DMS153 (cell line): ENCODE measurements at regions not wholly inside any gene's neighbourhood (a gene's known extent, or its start where the extent isn't known, plus 50 kb on each side); places are given as distances from the start of the nearest gene placed in this dataset.

ENCODE experiments used
- DNase-seq: peaks from one replicate; lab custom pipeline; 2025; lab: John Stamatoyannopoulos, UW

DNA sequence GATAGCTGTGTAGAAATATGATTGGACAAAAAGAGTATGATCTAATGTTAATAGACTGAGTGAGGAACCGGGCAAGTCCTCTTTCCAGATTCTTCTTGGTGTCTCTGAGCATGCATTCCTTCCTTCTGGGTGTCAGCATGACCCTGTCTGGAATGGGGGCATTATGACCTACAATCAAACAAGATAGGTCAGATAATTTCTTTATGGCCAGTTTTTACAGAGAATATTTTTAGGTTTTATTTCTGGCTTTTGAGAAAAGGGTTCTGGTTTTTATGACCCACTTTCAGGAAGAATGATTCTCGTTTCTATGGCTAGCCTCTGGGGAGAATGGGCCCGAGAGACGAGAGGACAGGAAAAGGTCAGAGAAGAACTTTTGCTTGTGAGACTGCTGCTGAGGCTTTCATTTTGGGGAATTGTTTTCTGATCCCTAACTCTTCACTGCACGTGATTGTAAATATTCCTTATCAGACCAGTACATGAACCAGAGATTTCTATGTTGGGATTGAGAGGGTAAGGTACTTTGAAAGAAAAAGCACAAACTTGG, 383.8 kb downstream of the AASDHPPT start:
- DNase-seq = no peak

DNA sequence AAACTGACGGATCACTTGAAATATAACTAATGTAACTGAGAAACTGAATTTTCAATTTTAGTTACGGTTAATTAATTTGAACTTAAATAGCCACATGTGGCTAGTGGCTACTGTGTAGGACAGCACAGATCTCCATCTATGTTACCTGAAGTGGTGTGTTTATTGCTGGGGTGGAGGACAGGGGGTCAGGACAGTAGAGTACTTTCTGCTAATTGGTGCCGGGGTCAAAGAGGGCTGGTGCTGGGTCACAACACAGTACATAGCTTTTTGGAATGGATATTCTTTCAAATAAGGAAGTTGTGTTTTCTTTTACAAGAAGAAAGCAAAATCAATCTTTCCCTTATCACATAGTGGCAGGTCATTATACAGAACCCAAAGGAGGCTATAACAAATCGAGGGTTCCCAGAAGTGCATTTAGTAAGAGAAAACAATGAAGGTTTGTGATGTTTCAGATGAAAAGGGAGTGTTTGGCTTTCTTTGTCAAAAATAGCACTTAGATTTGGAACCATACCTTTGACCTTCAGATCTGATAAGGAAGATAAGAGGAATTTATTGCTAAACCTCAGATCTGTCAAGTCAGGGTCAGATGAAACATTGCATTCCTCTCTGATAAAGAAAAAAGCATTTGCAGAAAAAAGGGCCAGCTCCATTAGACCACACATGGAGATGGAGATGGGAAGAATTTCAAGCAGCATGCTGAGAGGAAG, 384.5 kb downstream of the AASDHPPT start:
- DNase-seq = no peak

DNA sequence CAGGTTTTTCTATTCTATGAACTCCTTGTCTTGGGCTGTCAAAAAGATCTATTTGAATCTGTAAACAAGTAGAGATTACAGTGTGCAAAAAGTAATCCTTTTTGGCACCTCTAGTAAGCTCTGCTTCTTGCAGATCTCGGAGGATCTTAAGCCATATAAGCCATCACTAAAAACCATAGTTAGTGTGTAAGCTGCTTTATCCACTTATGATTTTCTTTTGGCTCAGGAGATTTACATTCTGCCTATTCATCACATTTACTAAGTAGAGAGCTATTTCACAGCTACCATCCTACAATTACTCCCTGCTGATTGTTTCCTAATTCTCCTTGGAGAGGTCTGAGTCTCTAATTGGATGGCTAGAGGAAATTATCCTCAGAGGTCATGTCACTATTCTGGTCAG, 385.7 kb downstream of the AASDHPPT start:
- DNase-seq = no peak

DNA sequence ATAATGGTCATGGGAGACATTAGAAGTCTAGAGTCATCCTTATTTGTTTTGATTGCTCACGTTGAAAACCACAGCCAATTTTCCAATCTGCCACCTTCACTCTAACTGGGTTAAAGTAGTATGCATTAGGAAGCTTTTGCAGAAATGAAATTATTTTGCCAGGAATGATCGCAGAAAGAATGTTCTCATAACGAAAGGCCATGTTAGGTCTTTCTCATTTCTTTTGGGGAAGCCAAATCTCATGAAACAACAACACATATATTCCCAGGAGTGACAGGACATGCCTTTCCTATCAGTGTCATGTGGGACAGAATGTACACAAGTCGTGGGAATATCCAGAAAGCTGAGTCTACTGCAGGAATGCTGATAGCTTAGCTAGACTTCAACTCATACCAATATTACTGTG, 386.3 kb downstream of the AASDHPPT start:
- DNase-seq = no peak

DNA sequence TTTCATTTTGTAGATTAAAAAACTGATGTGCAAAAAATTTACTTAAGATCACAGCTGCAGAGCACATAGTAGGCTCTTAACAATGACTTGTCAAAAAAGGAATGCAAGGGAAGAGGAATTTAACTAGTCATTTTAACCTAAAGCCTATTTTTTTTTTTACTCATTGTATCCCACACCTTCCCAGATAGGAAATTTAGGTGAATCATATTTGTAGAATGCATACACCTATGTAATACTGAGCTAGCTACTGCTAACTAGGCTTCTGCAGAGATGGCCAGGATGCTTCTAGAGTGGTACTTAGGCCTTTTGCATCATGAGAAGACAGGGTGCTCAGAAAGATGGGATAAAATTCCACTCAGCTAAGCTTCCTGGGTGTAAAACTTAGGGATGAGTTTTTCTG, 387.3 kb downstream of the AASDHPPT start:
- no peak for DNase-seq

DNA sequence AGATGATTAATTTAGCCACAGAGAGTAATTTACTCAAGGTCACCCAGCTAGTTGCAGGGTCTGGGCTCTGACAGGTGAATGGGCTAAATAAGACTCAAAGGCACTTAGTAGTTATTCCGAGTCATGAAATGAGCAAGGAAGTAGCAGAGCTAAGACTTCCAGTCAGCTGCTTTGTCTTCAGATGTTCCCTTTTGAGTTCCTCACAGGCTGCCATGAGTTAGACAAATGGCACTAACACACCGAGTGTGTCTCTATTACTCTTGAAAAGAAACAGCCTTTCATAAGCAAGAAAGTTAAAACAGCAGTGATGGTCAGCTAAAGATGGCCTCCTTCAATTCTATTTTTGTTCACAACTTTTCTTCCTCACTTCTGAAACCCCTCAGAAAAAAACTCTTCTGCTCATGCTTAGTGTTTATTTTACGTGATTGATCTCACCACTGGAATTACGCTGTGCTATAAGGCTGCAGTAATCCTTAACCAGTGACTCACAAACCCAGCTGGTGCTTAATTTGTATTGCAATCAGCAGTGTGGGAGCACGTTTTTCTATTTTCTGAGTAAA, 389.1 kb downstream of the AASDHPPT start:
- no peak for DNase-seq

DNA sequence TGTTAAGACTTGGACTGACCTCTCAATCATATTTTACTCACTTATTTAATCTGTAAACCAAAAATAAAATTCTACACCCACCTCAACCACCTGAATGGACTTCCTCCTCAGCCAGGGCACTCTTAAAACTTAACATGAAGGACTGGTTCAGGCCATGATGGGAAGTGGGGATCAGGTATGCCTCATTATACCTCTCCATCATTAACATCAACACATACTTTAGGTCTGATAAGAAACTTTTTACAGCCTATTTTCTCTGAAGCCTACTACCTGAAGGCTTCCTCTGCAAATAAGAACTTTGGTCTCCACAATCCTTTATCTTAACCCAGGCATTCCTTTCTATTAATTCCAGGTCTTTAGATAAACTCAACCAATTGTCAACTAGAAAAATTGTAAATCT, 390.0 kb downstream of the AASDHPPT start:
- no peak for DNase-seq

DNA sequence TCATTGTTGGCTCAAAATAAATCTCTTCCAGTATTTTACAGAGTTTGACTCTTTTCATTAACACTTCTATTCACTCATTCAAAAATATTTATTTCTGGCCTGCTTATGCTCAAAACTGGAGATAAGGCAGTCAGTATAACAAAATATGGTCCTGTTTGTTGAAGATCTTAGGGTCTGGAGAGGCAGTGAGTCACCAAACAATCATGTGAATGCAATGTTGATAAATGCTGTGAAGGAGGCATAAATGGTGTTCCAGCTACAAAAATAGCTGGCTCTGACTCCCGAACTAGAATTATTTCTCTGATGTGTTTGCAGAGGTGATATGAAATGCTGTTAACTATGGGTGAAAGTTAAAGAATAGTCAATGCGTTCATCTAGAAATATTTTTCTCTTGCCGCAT, 390.6 kb downstream of the AASDHPPT start:
- DNase-seq = no peak

DNA sequence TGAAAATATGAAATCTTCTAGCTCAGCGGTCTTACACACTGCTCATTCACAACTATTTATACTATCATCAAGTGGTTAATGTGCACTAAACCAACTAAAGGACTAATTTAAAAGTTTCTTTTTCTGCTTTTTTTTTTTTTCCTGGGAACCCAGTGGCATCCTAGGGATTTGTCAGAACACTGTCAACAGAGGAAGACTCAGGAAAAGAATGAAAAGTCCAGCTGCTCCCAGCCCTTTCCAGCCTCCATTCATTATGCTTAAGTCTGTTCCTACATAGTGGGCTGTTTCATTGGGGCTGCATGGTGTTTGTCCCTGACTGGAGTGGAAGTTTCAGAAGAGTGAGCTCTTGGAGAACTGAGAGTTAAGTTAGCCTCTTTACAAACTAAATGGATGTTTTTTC, 391.1 kb downstream of the AASDHPPT start:
- no peak for DNase-seq

DNA sequence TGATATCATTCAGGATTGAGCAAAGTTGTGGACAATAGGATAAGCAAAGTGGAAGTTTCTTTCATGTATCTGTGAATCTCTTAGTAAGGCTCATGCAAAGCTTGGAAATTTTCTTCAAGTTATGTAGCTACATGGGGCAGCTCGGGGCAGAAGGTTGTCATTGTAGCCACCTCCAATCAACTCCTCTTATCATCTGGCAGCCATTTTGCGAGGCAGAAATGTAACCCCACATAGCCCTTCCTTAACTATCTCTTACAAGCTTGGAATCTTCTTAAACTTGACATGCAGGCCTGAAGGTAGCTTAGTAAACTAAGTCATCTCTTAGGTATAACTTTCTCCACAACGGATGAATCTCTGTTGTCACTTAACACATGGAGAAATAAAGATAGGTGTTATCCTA, 392.8 kb downstream of the AASDHPPT start:
- no peak for DNase-seq

DNA sequence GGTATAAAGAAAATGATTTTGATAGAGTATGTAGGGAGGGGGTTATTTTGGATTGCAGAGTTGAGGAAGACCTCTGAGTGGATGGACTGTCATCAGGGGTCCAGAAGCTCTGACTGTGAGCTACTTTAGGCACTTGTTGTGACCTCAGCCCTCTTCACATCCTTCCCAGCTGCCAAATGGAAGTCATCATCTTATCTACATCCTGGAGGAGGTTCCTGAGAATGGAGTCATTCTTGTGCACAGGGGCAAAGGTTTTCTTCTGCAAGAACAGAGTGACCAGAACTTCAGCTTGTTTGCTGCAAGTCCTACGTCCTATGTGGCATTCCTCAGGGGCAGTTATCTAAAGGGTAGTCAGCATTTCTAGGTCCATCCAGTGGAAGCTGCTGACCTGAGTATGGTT, 393.8 kb downstream of the AASDHPPT start:
- DNase-seq = no peak

DNA sequence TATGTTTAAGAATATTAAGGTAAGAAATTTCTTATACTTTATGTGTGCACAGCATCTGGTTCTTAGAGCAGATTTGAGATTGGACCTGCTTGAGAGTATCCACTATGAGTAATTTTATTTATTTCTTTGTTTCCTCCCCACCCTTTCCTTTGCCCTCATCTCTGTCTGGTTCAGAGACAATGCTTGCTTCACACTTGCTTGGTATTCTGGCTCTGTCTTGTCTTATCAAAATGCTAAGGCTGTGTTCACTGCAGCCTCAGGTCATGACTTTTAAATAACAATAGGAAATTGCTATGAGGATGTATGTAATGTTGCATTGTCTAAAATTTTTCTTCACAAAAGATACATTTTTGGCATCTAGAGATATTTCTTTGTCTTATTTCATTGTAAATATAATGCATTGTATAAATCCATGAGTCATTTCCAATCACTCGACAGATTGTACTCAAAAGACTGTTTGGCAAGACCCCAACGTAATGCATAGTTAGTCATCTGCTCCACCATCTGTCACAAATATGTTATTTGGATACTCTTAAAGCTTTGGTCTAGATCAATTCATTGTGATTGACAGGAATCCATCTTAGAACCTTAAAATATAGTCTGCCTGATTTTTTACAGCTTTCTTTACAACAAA, 395.7 kb downstream of the AASDHPPT start:
- DNase-seq = no peak

DNA sequence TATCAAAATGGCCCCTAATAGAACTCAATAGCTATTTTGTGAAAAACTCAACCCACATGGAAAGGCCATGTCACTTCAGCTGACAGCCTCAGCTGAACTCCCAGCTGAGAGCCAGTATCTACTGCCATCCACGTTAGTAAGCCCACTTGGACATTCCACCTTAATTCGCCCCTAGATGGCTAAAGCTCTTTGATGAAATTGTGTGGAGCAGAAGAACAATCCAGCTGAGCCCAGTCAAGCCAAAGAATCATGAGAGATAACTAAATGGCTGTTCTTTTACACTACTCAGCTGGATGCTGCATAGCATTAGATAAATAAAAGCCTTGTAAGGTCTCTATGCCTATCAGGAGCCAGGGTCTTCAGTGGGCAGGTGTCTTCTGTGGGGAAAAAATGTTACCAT, 396.8 kb downstream of the AASDHPPT start:
- DNase-seq = no peak

DNA sequence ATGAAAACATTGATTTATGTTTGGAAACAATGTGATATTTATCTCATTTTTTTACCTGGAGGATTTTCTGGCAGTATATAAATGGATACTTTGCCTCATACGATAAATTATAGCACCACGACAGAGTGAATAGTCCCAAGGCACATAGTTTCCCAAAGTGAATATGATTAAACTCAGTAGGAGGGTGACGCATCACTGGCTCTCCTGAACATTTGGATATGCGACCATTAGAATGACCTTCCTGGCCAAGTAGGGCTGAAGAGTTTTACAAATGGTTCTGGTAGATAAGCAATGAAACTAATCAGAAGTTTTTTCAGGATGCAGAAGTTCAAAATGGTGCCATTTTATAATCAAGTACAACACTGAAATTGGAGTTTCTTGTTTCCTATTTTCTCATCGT, 397.7 kb downstream of the AASDHPPT start:
- no peak for DNase-seq

DNA sequence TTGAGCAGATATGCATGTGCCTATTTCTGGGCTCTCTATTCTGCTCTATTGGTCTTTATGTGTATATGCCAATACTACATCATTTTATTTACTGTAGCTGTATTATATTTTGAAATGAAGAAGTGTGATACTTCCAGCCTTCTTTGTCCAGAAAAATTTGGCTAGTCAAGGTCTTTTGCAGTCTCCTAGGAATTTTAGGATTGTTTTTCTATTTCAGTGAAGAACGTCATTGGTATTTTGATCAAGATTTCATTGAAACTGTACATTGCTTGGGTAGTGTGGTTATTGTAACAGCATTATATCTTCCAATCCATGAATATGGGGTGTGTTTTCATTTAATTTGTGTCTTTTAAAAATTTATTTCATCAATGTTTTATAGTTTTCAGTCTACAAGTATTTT, 400.3 kb downstream of the AASDHPPT start:
- no peak for DNase-seq

DNA sequence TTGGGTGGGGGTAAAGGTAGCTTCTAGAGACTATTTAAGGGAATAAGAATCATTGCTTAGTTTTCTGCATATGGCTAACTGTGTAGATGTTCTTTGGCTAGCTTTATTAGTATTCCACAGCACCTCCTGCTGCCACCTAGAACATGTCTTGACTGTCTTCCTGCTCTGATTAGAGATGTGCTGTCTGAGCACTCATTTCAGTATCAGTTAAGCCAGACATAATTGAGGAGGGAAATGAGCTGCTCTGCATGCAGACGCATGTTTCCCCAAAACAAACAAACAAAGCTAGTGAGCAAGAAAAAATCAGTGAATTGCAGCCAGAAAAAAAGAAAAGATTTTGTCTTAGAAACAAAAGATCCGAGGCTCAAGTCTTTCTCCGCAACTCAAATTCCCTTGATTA, 402.2 kb downstream of the AASDHPPT start:
- DNase-seq = no peak

DNA sequence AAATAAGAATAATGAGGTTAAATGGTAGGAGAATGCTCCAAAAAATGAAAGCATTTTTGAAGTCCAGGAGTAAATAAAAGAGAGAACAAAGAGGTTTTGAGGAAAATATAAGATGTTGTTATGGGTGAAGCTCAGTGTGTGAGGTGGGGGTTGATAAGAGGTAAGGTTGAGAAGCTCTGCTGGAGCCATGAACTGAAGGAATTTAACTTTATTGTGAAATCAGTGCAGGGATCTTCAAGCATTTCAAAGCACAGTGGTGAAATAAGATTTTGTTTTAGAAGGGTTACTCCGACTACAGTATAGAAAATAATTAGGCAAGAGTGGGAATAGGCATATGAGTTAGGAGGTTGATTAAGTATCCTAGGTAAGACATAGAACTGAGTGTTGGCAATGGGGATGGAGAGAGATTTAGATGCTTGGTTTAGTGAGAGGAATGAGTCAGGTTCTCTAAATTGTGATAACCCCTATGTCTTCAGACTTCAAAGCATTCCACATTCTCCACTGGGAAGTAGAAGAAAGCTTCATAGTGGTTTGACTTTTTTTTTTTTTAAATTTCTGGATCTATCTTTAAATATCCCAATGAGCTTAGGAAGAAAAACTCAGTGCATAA, 403.2 kb downstream of the AASDHPPT start:
- DNase-seq = no peak

DNA sequence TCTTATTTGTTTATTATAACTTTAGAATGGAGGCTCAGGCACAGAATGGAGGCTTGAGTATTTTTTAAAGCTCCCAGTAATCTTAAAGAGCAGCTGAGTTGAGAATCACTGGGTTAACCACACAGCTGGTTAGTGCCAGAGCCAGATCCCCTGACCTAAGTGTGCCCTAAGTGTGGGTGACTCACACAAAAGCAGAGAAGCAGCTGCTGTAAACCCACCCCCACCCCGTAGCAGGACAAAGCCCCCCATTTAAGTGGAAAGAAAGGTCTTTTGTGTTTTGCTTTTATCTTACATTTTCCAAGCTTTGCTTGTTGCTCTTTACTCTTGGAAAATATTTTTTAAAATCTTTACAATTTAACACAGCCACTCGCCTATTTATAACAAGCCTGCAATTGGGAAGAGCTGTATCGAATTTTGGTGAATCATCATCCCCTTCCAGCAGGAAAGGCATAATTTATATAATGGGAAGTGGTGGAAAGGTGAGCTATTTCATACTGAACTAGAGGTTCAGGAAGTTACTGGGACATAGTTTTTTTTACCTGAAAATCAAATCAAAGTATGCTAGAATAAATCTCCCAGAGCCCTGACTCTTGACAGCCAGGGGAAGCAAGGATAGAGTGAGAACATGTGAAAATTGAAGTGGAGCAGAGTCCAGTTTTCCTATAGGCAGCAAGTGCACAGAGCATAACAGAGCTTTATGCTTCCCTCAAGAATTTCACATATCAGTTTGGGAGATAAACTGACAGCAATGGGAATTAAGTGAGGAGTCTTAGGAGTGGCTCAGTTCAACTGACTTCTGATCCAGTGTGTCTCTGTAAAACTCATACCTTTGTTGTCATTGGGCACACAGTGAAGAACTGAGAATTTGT, 405.7 kb downstream of the AASDHPPT start:
- no peak for DNase-seq

DNA sequence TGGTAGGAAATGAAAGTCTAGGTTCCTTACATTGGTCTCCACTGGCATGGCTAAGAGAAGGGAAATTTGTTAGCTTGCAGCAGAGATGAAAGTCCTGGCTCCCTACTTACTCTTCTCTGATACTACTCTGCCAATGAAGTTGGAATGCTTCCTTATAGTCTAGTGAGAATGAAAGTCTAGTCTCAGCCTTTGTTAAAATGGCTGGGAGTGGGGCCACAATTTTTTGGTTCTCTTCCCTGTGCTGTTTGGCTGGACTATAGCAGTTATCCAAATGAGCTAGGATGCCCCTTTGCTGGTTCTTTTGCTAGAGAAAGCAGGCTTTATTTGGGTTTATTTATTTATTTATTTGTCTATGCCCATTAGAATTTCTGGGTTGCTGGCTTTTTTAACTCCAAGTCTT, 414.3 kb downstream of the AASDHPPT start:
- DNase-seq = no peak

DNA sequence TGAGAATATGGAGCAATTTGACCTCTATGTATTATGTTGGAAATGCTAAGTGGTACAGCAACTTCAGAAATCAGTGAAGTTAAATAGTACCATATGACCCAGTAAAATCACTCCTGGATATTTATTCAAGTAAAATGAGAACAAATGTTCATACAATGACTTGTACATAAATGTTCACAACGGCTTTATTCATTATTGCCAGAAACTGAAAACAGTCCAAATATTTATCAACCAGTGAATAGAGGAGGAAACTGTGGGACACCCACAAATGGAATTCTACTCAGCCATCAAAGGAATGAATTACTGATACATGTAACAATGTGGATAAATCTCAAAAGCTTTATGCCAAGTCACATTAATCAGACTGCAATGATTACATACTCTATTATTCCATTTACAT, 416.3 kb downstream of the AASDHPPT start:
- DNase-seq = no peak

DNA sequence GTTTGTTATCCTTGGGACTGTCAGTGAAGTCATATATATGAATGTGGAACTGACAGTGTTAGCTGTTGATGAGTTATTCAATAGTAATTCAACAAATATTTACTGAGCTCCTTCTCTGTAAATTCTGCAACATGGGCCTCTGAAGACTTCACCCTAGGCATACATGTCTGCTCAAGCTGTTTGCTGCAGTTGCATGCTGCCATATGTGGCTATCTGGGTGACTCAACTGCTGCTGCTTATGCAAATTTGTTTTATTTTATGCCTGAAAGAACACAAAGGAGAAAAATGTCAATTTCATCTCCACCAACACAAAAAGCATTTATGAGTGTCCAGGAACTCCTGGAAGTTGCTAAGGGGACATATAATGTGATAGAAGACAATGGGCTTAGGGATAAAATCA, 417.6 kb downstream of the AASDHPPT start:
- DNase-seq = no peak

DNA sequence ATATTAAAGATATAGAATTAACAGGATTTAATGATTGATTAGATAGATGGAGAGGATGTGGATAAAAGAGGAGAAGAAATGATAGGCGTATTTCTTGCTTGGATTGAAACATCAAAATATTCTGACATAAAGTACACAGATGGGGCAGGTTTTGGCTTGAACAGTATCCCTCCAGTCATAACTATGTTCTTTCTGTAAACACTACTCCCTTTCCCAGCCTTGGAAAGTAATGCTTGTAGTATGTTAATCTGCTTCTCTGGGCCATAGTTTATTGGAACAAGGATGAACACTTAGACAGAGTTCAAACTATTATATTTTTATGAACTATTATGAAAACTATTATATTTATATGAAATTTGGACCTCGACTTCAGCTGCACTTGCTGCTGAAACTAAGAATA, 419.2 kb downstream of the AASDHPPT start:
- no peak for DNase-seq
